HG03378 (cell line): ENCODE measurements at regions not wholly inside any gene's neighbourhood (a gene's known extent, or its start where the extent isn't known, plus 50 kb on each side); places are given as distances from the start of the nearest gene placed in this dataset.

Experiments used
- ATAC-seq: cut with Tn5 transposase; IDR thresholded peaks from one replicate; pipeline ENCODE4 v1.9.1; 2021; ENCODE audit warnings: mild to moderate bottlenecking, moderate library complexity; ENCODE audit not compliant: unreplicated experiment

DNA sequence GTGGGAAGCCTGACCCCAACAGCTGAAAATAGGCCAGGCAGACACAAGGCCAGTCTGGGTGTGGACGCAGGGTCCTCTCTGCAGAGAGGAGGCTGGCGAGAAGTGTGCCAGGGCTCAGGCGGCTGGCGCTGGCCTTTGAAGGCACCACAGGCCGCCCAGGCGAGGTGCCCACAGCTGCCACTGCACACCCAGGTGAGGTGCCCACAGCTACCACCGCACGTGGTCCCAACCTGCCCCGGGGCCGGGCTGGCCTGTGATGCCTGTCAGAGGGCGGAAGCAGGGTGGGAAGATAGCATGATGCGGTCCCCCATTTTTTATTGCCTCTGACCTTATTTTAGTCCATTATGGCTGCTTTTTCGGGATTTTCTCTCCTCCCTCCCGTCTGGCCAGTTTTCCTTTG lies 1303.9 kb downstream of the BRD1 start:
- ATAC-seq: no peak

DNA sequence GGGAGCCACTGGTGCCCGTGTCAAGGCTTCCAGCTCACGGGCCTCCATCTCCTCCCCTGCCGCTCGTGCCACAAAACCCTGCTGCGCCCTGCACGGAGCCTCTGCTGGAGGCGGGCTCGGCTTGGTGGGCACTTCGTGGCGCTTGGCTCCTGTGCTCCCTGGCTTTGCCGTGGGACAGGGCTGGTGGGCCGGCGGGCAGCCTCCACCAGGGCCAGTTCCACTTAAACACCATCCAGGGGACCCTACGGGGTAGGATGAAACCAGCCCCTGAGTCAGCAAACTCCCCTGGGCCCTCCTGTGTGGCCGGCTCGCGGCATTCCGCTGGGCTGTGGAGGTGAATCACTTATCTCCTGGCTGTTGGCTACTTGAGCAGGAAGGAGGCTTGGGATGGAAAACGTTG lies 1304.6 kb downstream of the BRD1 start:
- ATAC-seq: no peak

GRCh38 chr22:48522271-48522670 lies 1305.4 kb downstream of the BRD1 start:
- no peak for ATAC-seq

- ATAC-seq: no peak
Measured at GRCh38 chr22:48520884-48521588, 1306.6 kb downstream of the BRD1 start.

GRCh38 chr22:48520207-48520606 lies 1307.5 kb downstream of the BRD1 start:
- no peak for ATAC-seq

- ATAC-seq: no peak
Measured at GRCh38 chr22:48517039-48518030, 1310.3 kb downstream of the BRD1 start.

GRCh38 chr22:48516571-48516970 lies 1311.1 kb downstream of the BRD1 start:
- ATAC-seq: no peak

- ATAC-seq: no peak
Measured at GRCh38 chr22:48515571-48516200, 1312.0 kb downstream of the BRD1 start.

DNA sequence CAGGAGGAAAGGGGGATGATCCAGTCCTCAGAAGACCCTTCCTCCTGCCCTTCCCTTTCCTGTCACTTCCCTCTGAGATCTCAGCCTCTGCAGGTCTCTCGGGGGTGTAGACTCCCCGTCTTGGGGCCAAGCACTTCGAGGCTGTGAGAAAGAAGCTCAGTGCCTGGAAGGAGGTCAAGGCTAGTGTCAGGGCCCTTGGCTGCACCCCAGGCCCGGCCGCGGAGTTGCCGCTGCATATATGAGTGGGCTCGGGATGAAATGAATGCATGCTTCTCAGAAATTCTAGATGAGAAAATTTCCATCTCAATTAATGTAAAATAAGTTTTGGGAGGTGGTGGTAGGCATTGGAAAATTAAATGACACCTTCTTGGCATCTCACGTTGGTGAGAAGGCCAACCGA lies 1313.7 kb downstream of the BRD1 start:
- ATAC-seq: no peak

GRCh38 chr22:48513446-48513845 lies 1314.2 kb downstream of the BRD1 start:
- ATAC-seq: no peak

DNA sequence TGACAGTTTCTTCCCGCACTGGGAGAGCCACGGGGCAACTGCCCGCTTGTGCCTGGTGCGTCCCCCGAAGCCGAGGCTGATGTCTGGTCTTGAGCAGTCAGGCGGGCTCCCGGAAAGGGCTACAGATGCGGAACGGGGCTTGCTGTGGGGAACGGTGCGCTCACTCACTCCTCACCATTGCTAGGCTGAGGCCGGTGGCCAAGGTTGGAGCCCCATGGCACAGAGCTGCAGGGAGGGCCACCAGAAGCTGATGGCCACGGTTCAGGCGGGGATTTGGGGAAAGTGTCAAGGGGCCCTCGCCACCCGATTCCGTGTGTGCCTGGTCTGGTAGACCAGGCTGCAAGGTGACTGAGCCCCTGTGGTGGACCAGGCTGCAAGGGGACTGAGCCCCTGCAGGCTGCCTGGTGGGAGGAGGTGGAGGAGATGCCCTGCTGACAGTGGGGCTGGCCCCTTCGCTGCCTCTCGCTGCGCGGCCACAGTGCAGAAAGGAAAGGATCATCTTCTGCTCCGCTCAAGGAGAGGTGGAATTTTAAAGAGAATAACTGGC lies 1315.8 kb downstream of the BRD1 start:
- ATAC-seq: no peak

DNA sequence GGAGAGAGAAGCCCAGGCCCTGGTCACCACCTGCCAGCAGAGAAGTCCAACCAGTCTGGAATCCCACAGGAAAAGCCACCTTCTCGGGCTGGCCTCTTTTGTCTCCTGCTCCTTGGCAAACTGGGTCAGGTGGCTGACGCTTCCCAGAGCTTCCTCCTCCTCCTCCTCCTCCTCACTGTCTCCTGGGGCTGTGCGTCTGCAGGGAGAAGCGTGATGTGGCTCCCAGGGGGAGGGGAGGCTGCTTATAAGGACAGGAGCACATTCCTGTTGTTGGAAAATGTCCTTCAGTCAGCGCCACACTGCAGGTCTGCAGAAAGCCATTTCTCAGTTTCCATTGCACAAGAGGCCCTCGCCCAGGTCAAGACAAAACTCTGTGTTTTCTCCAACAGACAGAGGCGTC lies 1316.5 kb downstream of the BRD1 start:
- ATAC-seq: no peak

GRCh38 chr22:48510599-48510998 lies 1317.1 kb downstream of the BRD1 start:
- no peak for ATAC-seq

DNA sequence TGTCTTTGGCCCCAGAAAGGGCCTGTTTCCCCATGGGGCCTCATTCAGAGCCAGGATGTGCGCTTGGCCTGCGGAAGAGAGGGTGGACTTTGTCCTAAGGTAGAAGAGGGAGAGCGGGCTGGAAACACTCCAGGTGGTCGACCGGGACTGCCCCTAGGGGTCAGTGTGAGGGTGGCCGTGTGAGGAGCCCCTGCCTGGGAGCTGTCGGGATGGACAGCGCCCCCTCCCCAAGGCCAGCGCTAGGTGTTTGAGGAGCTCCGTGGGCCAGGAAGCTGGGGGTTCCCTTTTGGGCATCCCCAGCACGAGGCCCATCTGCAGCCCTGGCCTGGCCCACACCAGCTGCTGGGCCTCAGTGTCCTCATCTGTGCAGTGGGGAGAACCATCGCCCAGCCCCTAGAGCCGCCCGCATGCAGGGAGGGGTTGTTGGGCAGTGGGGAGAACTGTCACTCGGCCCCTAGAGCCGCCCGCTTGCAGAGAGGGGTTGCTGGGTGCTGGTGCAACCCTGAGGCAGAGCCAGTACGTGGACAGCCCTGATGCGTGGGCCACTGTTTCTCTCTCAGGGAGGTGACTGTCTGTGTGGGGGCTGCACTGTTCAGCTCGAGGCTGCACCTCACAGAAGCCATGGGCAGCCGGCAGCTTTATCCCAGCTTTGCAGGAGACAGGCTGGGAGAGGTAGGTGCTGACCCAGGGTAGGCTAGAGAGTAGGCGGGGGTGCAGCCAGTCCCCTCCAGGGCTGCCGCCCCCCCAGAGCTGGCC lies 1319.9 kb downstream of the BRD1 start:
- ATAC-seq: no peak

DNA sequence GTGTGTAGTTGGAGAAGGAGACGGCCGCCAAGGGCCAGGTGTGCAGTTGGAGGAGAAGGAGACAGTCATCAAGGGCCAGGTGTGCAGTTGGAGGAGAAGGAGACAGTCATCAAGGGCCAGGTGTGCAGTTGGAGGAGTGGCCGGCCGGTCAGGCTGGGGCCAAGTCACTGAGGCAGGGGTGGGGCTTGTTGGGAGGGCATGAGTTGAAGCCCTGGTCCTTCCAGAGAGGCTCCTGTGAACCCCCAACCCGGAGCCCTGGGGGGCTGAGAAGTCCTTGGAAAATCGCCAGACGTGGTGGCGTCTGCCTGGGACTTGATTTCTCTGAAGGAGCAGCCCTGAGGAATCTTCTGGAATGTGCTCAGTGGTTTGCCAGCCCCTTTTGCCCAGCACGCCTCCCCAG lies 1320.5 kb downstream of the BRD1 start:
- ATAC-seq: no peak

DNA sequence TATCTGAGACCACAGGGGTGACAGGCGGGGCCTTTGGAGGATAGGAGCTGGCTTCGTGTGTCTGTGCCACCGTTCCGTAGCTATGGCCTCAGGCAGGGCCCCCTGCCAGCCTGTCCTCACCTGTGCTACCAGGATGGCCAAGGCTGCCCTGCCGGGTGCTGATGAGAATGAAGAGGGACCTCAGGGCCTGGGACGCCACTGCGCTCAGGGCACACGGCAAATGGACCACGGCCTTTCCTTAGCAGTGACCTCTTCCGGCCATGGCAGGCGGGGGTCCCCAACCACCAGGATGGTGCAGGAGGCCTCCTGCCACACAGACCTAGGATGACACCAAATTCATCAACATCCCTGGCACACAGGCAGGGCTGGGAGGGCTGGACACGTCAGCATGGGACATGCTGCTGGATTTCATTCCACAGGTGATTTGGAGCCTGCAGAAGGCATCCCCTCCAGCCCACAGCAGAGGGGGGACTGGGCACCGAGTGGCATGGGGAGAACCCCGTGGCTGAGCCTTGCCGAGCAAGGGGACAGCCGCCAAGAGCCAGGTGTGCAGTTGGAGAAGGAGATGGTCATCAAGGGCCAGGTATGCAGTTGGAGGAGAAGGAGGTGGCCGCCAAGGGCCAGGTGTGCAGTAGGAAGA lies 1321.0 kb downstream of the BRD1 start:
- ATAC-seq: no peak

- no peak for ATAC-seq
Measured at GRCh38 chr22:48505891-48506290, 1321.8 kb downstream of the BRD1 start.

DNA sequence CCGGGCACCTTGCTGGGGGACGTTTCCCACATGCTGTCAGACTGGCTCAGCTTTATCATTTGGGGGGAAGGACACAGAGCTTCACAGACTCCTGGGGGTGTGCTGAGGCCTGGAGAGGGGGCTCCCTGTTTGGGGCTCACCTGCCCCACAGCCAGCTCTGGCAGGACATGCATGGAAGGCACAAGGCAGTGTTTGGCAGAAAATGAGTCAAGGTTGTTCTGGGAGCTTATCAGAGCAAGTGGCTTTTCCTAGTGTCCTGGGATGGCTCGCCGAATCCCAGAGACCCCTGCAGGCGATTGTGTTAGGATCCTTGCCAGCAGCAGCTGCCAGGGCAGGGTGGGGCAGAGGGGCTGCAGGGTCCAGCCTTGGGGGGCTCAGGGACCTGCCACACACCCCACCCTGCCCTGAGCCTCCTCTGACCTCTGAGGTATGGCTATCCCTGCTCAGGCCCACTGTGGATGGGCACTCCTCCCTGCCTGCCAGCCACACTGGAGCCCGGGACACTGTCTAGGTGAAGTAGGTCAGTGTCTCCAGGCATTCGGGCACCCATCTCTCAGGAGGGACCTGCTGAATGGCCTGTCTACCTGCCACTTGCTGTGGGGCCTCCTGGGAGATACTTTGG lies 1323.0 kb downstream of the BRD1 start:
- no peak for ATAC-seq

- no peak for ATAC-seq
Measured at GRCh38 chr22:48503876-48504275, 1323.8 kb downstream of the BRD1 start.
